H1 (cell line): ENCODE measurements at regions not wholly inside any gene's neighbourhood (a gene's known extent, or its start where the extent isn't known, plus 50 kb on each side); places are given as distances from the start of the nearest gene placed in this dataset.

Experiments used
- CTCF ChIA-PET: fragments of 300-600 bp; sonication (Branson Sonifier 250); formaldehyde crosslinking; loops from one replicate; lab custom pipeline; 2021; ENCODE audit not compliant: partially characterized antibody; lab: Charles Lee
- POLR2A ChIA-PET: fragments of 300-600 bp; sonication (Branson Sonifier 250); formaldehyde crosslinking; loops from one replicate; lab custom pipeline; 2021; ENCODE audit warnings: inconsistent platforms; ENCODE audit not compliant: partially characterized antibody; lab: Charles Lee
- DNase-seq, 2 experiments: peaks; one replicate each; pipeline versions ENCODE4 v3.0.0 to v3.0.0-alpha.2; 2010 to 2022; ENCODE audit warnings: low spot score in 2 of 2, low read depth in 1 of 2, mixed read lengths in 1 of 2
- FAIRE-seq: peaks from 2 replicates; lab custom pipeline; 2011; peaks lifted over from hg19 to GRCh38; lab: Jason Lieb, UNC
- H2AFZ ChIP-seq: 2 replicates; pipeline ENCODE4 v1.8.1; 2012; ENCODE audit warnings: low read length, inconsistent platforms
- H2AK5ac ChIP-seq: 2 replicates; pipeline ENCODE4 v1.6.1; 2013; ENCODE audit warnings: low read depth, low read length
- H2BK120ac ChIP-seq: replicated peaks from 2 replicates; pipeline ENCODE3; 2013; ENCODE audit warnings: low read depth, low read length, inconsistent platforms
- H2BK12ac ChIP-seq: 2 replicates; pipeline ENCODE4 v1.6.1; 2013; ENCODE audit warnings: low read depth, low read length
- H2BK15ac ChIP-seq: 2 replicates; pipeline ENCODE4 v1.6.1; 2013; ENCODE audit warnings: low read length
- H2BK20ac ChIP-seq: 2 replicates; pipeline ENCODE4 v1.6.1; 2013; ENCODE audit warnings: low read length
- H2BK5ac ChIP-seq: 2 replicates; pipeline ENCODE4 v1.6.1; 2013; ENCODE audit warnings: low read depth, low read length
- H3K14ac ChIP-seq: 2 replicates; pipeline ENCODE4 v1.6.1; 2013; ENCODE audit warnings: inconsistent platforms; ENCODE audit not compliant: insufficient read length
- H3K18ac ChIP-seq: 2 replicates; pipeline ENCODE4 v1.6.1; 2013; ENCODE audit warnings: low read length; ENCODE audit errors: extremely low read depth
- H3K23ac ChIP-seq: 2 replicates; pipeline ENCODE4 v1.6.1; 2013; ENCODE audit warnings: inconsistent platforms; ENCODE audit not compliant: insufficient read length
- H3K23me2 ChIP-seq: 2 replicates; pipeline ENCODE4 v1.6.1; 2013; ENCODE audit warnings: low read depth, low read length
- H3K27ac ChIP-seq: 2 replicates; pipeline ENCODE4 v1.6.1; 2011; ENCODE audit warnings: low read depth, low read length, inconsistent platforms
- H3K27me3 ChIP-seq, 4 experiments: replicated peaks in 1 of 4; 1 replicate in 1 of 4; 2 replicates in 3 of 4; pipeline versions ENCODE4 v1.6.1 to v1.8.1; 2011 to 2013; ENCODE audit warnings: low read length in 3 of 4, mild to moderate bottlenecking in 3 of 4, inconsistent platforms in 2 of 4, mixed read lengths in 2 of 4, moderate library complexity in 1 of 4; ENCODE audit not compliant: control insufficient read depth in 3 of 4, insufficient read depth in 3 of 4; ENCODE audit errors: extremely low read depth in 1 of 4
- H3K36me3 ChIP-seq, 4 experiments: 2 replicates each; pipeline versions ENCODE4 v1.6.1 to v1.8.1; 2011 to 2013; ENCODE audit warnings: mild to moderate bottlenecking in 4 of 4, low read length in 3 of 4, moderate library complexity in 2 of 4, control low read depth in 1 of 4, inconsistent platforms in 1 of 4; ENCODE audit not compliant: insufficient read depth in 4 of 4, control insufficient read depth in 2 of 4
- H3K4ac ChIP-seq: replicated peaks from 2 replicates; pipeline ENCODE3; 2013; ENCODE audit warnings: low read length, low read depth, mixed read lengths, inconsistent platforms; ENCODE audit not compliant: insufficient read length
- H3K4me1 ChIP-seq, 4 experiments: replicated peaks in 1 of 4; 1 replicate in 1 of 4; 2 replicates in 3 of 4; pipeline versions ENCODE4 v1.6.1 to v1.8.1; 2011 to 2013; ENCODE audit warnings: low read length in 3 of 4, inconsistent platforms in 2 of 4, mixed read lengths in 1 of 4; ENCODE audit not compliant: insufficient read depth in 4 of 4, control insufficient read depth in 3 of 4
- H3K4me2 ChIP-seq, 2 experiments: 2 replicates each; pipeline versions ENCODE4 v1.6.1 to v1.8.1; 2011 to 2013; ENCODE audit warnings: low read depth in 2 of 2, low read length in 2 of 2, control low read depth in 1 of 2, inconsistent platforms in 1 of 2, mild to moderate bottlenecking in 1 of 2; ENCODE audit not compliant: insufficient read depth in 1 of 2
- H3K4me3 ChIP-seq, 4 experiments: fragments of 200-600, 300-600 bp in 1 of 4; sonication (generic), shearing (Covaris generic), sonication (Bioruptor Twin) in 1 of 4; 2 replicates each; pipeline versions ENCODE4 v1.5.1 to v1.8.1; 2011 to 2016; ENCODE audit warnings: low read length in 4 of 4, low read depth in 3 of 4, control low read depth in 2 of 4, inconsistent platforms in 2 of 4, mild to moderate bottlenecking in 2 of 4, mixed read lengths in 1 of 4, moderate library complexity in 1 of 4; ENCODE audit not compliant: insufficient read depth in 2 of 4; ENCODE audit errors: extremely low read depth in 1 of 4
- H3K56ac ChIP-seq: replicated peaks from 2 replicates; pipeline ENCODE3; 2013; ENCODE audit warnings: low read depth, mild to moderate bottlenecking, mixed read lengths, low read length, inconsistent platforms; ENCODE audit not compliant: insufficient read length
- H3K79me1 ChIP-seq: 2 replicates; pipeline ENCODE4 v1.6.1; 2013; ENCODE audit warnings: low read depth, low read length, control low read depth
- H3K79me2 ChIP-seq, 2 experiments: 2 replicates each; pipeline versions ENCODE4 v1.6.1 to v1.8.1; 2012 to 2013; ENCODE audit warnings: low read length in 2 of 2, mild to moderate bottlenecking in 2 of 2, inconsistent platforms in 1 of 2; ENCODE audit not compliant: insufficient read depth in 2 of 2, control insufficient read depth in 1 of 2
- H3K9ac ChIP-seq, 4 experiments: replicated peaks in 1 of 4; 1 replicate in 1 of 4; 2 replicates in 3 of 4; pipeline versions ENCODE4 v1.6.1 to v1.8.1; 2011 to 2013; ENCODE audit warnings: low read depth in 3 of 4, low read length in 3 of 4, control low read depth in 2 of 4, mild to moderate bottlenecking in 2 of 4, moderate library complexity in 2 of 4, inconsistent platforms in 1 of 4; ENCODE audit errors: extremely low read depth in 1 of 4
- H3K9me3 ChIP-seq, 2 experiments: 2 replicates each; pipeline versions ENCODE4 v1.6.1 to v1.8.1; 2012 to 2013; ENCODE audit warnings: mild to moderate bottlenecking in 2 of 2, moderate library complexity in 2 of 2, control low read depth in 1 of 2, inconsistent platforms in 1 of 2, low read depth in 1 of 2, low read length in 1 of 2, mixed read lengths in 1 of 2; ENCODE audit not compliant: insufficient read depth in 2 of 2
- H4K20me1 ChIP-seq, 2 experiments: replicated peaks in 1 of 2; 2 replicates each; pipeline versions ENCODE3 to v1.8.1; 2011 to 2013; ENCODE audit warnings: inconsistent platforms in 2 of 2, low read length in 2 of 2, mild to moderate bottlenecking in 1 of 2; ENCODE audit not compliant: insufficient read depth in 2 of 2, control insufficient read depth in 1 of 2
- H4K5ac ChIP-seq: 2 replicates; pipeline ENCODE4 v1.6.1; 2013; ENCODE audit warnings: low read length, low read depth, mixed read lengths, inconsistent platforms; ENCODE audit not compliant: insufficient read length
- H4K8ac ChIP-seq: 2 replicates; pipeline ENCODE4 v1.8.0; 2013; ENCODE audit warnings: mild to moderate bottlenecking, moderate library complexity, low read length, inconsistent platforms; ENCODE audit not compliant: insufficient read depth; ENCODE audit errors: extremely low read depth
- H4K91ac ChIP-seq: replicated peaks from 2 replicates; pipeline ENCODE3; 2013; ENCODE audit warnings: low read length, mixed read lengths, inconsistent platforms; ENCODE audit not compliant: insufficient read length
- ASH2L ChIP-seq: fragments of 200-600, 300-600 bp; sonication (generic); IDR thresholded peaks from one replicate; pipeline ENCODE4 v1.7.1; 2017; ENCODE audit warnings: low read length
- ATF3 ChIP-seq: IDR thresholded peaks from 2 replicates; pipeline ENCODE4 v1.6.1; 2011; ENCODE audit warnings: low read depth, mild to moderate bottlenecking, low read length; ENCODE audit not compliant: insufficient read depth
- CTBP2 ChIP-seq: IDR thresholded peaks from 2 replicates; pipeline ENCODE4 v1.7.0; 2011; ENCODE audit warnings: borderline replicate concordance, mild to moderate bottlenecking, moderate library complexity, mixed read lengths, low read length; ENCODE audit not compliant: insufficient read depth, insufficient read length
- E2F6 ChIP-seq: IDR thresholded peaks from 2 replicates; pipeline ENCODE4 v1.6.1; 2012; ENCODE audit warnings: inconsistent platforms
- EP300 ChIP-seq, 2 experiments: IDR thresholded peaks; 1 replicate in 1 of 2; 2 replicates in 1 of 2; pipeline ENCODE4 v1.6.1; 2011 to 2012; ENCODE audit warnings: low read depth in 2 of 2, low read length in 2 of 2, mild to moderate bottlenecking in 2 of 2, borderline replicate concordance in 1 of 2, inconsistent platforms in 1 of 2, moderate library complexity in 1 of 2
- HDAC2 ChIP-seq, 2 experiments: fragments of 300-600 bp in 1 of 2; sonication (generic) in 1 of 2; IDR thresholded peaks; 2 replicates each; pipeline ENCODE4 v1.6.1; 2011 to 2012; ENCODE audit warnings: low read depth in 2 of 2, low read length in 2 of 2, mild to moderate bottlenecking in 2 of 2, moderate library complexity in 2 of 2, borderline replicate concordance in 1 of 2, inconsistent platforms in 1 of 2
- JUN ChIP-seq: IDR thresholded peaks from 2 replicates; pipeline ENCODE4 v1.6.1; 2011; ENCODE audit warnings: low read depth, mild to moderate bottlenecking, improper control_type of control experiment, low read length
- KDM1A ChIP-seq: fragments of 200-600, 300-600 bp; sonication (generic); IDR thresholded peaks from 2 replicates; pipeline ENCODE4 v1.7.1; 2016; ENCODE audit warnings: mild to moderate bottlenecking, low read length, borderline replicate concordance
- MAX ChIP-seq: IDR thresholded peaks from 2 replicates; pipeline ENCODE4 v1.6.1; 2012; ENCODE audit warnings: inconsistent platforms
- POLR2AphosphoS5 ChIP-seq: IDR thresholded peaks from 2 replicates; pipeline ENCODE4 v1.6.1; 2011; ENCODE audit warnings: low read depth, low read length
- RBBP5 ChIP-seq: IDR thresholded peaks from 2 replicates; pipeline ENCODE4 v1.7.1; 2012; ENCODE audit warnings: low read depth, mild to moderate bottlenecking, inconsistent platforms, low read length, moderate library complexity, borderline replicate concordance
- SIX5 ChIP-seq: IDR thresholded peaks from 2 replicates; pipeline ENCODE4 v1.6.1; 2011; ENCODE audit warnings: mild to moderate bottlenecking, low read depth, low read length
- TCF12 ChIP-seq: IDR thresholded peaks from 2 replicates; pipeline ENCODE4 v1.6.1; 2011; ENCODE audit warnings: low read depth, mild to moderate bottlenecking, low read length
- WGBS, 2 experiments: shearing (Covaris generic) in 1 of 2; methylation state at CpG; one replicate each; pipeline versions ENCODE4 v1.1.6 to v1.1.7; 2013 to 2015; ENCODE audit warnings: low lambda C conversion rate in 2 of 2, mixed read lengths in 2 of 2, inconsistent platforms in 1 of 2, low coverage in 1 of 2, missing lambda C conversion rate in 1 of 2; ENCODE audit not compliant: insufficient replicate concordance in 2 of 2, insufficient coverage in 1 of 2, insufficient read length in 1 of 2; ENCODE audit errors: extremely low coverage in 1 of 2, missing lambda C conversion rate in 1 of 2; 5-methylcytosine and 5-hydroxymethylcytosine counted together

DNA sequence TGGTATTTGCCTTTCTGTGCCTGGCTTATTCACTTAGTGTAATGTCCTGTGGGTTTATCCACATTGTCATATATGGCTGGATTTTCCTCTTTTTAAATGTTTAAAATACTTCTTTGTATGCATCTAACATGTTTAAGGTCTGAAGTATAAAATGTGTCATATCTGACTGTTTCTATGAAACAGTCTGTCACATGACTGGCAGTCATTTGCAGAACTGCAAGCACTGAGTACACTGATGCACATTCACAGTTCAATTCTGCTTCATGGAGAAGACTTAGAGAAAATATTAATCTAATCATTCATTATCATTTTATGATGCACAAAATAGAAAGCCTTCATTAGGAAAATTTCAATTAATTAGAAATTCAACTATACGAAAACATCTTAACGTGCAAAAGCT is 119.7 kb upstream of the PRSS58 start:
- no peak overlapping the region for H3K18ac ChIP-seq
- POLR2A ChIA-PET, result no interaction called here
- H4K20me1 ChIP-seq, result no peaks in the 10 kb centered on the region
- no peaks in the 10 kb centered on the region for H3K79me1 ChIP-seq
- H3K9me3 ChIP-seq, result no peaks in the 10 kb centered on the region
- no peak overlapping the region for H3K4ac ChIP-seq
- H3K9ac ChIP-seq, result no peak overlapping the region
- no peaks in the 10 kb centered on the region; the same call in 1 of the 2 replicates for H3K23me2 ChIP-seq
- H4K91ac ChIP-seq, result no peak overlapping the region
- H3K27ac ChIP-seq, result no peak overlapping the region
- H2BK5ac ChIP-seq, result no peak overlapping the region
- H2BK12ac ChIP-seq, result no peak overlapping the region
- no peaks in the 10 kb centered on the region for H3K36me3 ChIP-seq
- H4K8ac ChIP-seq, result no peak overlapping the region
- H2BK120ac ChIP-seq, result no peak overlapping the region
- no peak overlapping the region for H3K4me2 ChIP-seq
- CTCF ChIA-PET, result interaction anchor here (0.8 to 2.9 kb wide), 3 partner anchors 20 to 82 kb away, joined by 3 to 8 read pairs (median 3); no protein-coding TSS in a partner anchor
- H3K14ac ChIP-seq, result no peak overlapping the region
- H3K56ac ChIP-seq, result no peak overlapping the region
- no peaks in the 10 kb centered on the region for H3K79me2 ChIP-seq
- no peak overlapping the region for H2AFZ ChIP-seq
- peaks cover 0 to 14% (median 5%) of the 10 kb centered on the region in 4 experiments; a peak in 6 of 7 replicates for H3K4me1 ChIP-seq
- H2BK20ac ChIP-seq, result no peak overlapping the region
- no peaks in the 10 kb centered on the region for H3K27me3 ChIP-seq
- DNase-seq (no peak), FAIRE-seq (no peak)
- H3K23ac ChIP-seq, result no peak overlapping the region
- WGBS, 2 experiments, result 91% methylated on average over 2 of the region's 2 CpGs; no CpG with 5 or more reads in 1 of the 2 experiments
- H2BK15ac ChIP-seq, result no peak overlapping the region
- H2AK5ac ChIP-seq, result no peak overlapping the region
- H4K5ac ChIP-seq, result no peak overlapping the region
- no peak overlapping the region for H3K4me3 ChIP-seq
- TF ChIP-seq MAX (no peak), SIX5 (no peak), HDAC2 (IDR thresholded peaks at IDR 0.05; ENCODE audit: borderline replicate concordance in 1 of 2, low read depth in 2 of 2, low read length in 2 of 2) (no peak), EP300 (IDR thresholded peaks at IDR 0.05; ENCODE audit: borderline replicate concordance in 1 of 2, low read depth in 2 of 2, low read length in 2 of 2) (no peak), KDM1A (no peak), ASH2L (no peak), TCF12 (no peak), CTBP2 (no peak), E2F6 (no peak), RBBP5 (no peak), JUN (no peak), POLR2AphosphoS5 (no peak), ATF3 (no peak)
